H1 (cell line): ENCODE measurements at regions not wholly inside any gene's neighbourhood (a gene's known extent, or its start where the extent isn't known, plus 50 kb on each side); places are given as distances from the start of the nearest gene placed in this dataset.

ENCODE experiments used
- CTCF ChIA-PET: fragments of 300-600 bp; sonication (Branson Sonifier 250); formaldehyde crosslinking; loops from one replicate; lab custom pipeline; 2021; ENCODE audit not compliant: partially characterized antibody; lab: Charles Lee
- POLR2A ChIA-PET: fragments of 300-600 bp; sonication (Branson Sonifier 250); formaldehyde crosslinking; loops from one replicate; lab custom pipeline; 2021; ENCODE audit warnings: inconsistent platforms; ENCODE audit not compliant: partially characterized antibody; lab: Charles Lee
- DNase-seq, 2 experiments: peaks; one replicate each; pipeline versions ENCODE4 v3.0.0 to v3.0.0-alpha.2; 2010 to 2022; ENCODE audit warnings: low spot score in 2 of 2, low read depth in 1 of 2, mixed read lengths in 1 of 2
- FAIRE-seq: peaks from 2 replicates; lab custom pipeline; 2011; peaks lifted over from hg19 to GRCh38; lab: Jason Lieb, UNC
- H2AFZ ChIP-seq: 2 replicates; pipeline ENCODE4 v1.8.1; 2012; ENCODE audit warnings: low read length, inconsistent platforms
- H2AK5ac ChIP-seq: 2 replicates; pipeline ENCODE4 v1.6.1; 2013; ENCODE audit warnings: low read depth, low read length
- H2BK120ac ChIP-seq: replicated peaks from 2 replicates; pipeline ENCODE3; 2013; ENCODE audit warnings: low read depth, low read length, inconsistent platforms
- H2BK12ac ChIP-seq: 2 replicates; pipeline ENCODE4 v1.6.1; 2013; ENCODE audit warnings: low read depth, low read length
- H2BK15ac ChIP-seq: 2 replicates; pipeline ENCODE4 v1.6.1; 2013; ENCODE audit warnings: low read length
- H2BK20ac ChIP-seq: 2 replicates; pipeline ENCODE4 v1.6.1; 2013; ENCODE audit warnings: low read length
- H2BK5ac ChIP-seq: 2 replicates; pipeline ENCODE4 v1.6.1; 2013; ENCODE audit warnings: low read depth, low read length
- H3K14ac ChIP-seq: 2 replicates; pipeline ENCODE4 v1.6.1; 2013; ENCODE audit warnings: inconsistent platforms; ENCODE audit not compliant: insufficient read length
- H3K18ac ChIP-seq: 2 replicates; pipeline ENCODE4 v1.6.1; 2013; ENCODE audit warnings: low read length; ENCODE audit errors: extremely low read depth
- H3K23ac ChIP-seq: 2 replicates; pipeline ENCODE4 v1.6.1; 2013; ENCODE audit warnings: inconsistent platforms; ENCODE audit not compliant: insufficient read length
- H3K23me2 ChIP-seq: 2 replicates; pipeline ENCODE4 v1.6.1; 2013; ENCODE audit warnings: low read depth, low read length
- H3K27ac ChIP-seq: 2 replicates; pipeline ENCODE4 v1.6.1; 2011; ENCODE audit warnings: low read depth, low read length, inconsistent platforms
- H3K27me3 ChIP-seq, 4 experiments: replicated peaks in 1 of 4; 1 replicate in 1 of 4; 2 replicates in 3 of 4; pipeline versions ENCODE4 v1.6.1 to v1.8.1; 2011 to 2013; ENCODE audit warnings: low read length in 3 of 4, mild to moderate bottlenecking in 3 of 4, inconsistent platforms in 2 of 4, mixed read lengths in 2 of 4, moderate library complexity in 1 of 4; ENCODE audit not compliant: control insufficient read depth in 3 of 4, insufficient read depth in 3 of 4; ENCODE audit errors: extremely low read depth in 1 of 4
- H3K36me3 ChIP-seq, 4 experiments: 2 replicates each; pipeline versions ENCODE4 v1.6.1 to v1.8.1; 2011 to 2013; ENCODE audit warnings: mild to moderate bottlenecking in 4 of 4, low read length in 3 of 4, moderate library complexity in 2 of 4, control low read depth in 1 of 4, inconsistent platforms in 1 of 4; ENCODE audit not compliant: insufficient read depth in 4 of 4, control insufficient read depth in 2 of 4
- H3K4ac ChIP-seq: replicated peaks from 2 replicates; pipeline ENCODE3; 2013; ENCODE audit warnings: low read length, low read depth, mixed read lengths, inconsistent platforms; ENCODE audit not compliant: insufficient read length
- H3K4me1 ChIP-seq, 4 experiments: replicated peaks in 1 of 4; 1 replicate in 1 of 4; 2 replicates in 3 of 4; pipeline versions ENCODE4 v1.6.1 to v1.8.1; 2011 to 2013; ENCODE audit warnings: low read length in 3 of 4, inconsistent platforms in 2 of 4, mixed read lengths in 1 of 4; ENCODE audit not compliant: insufficient read depth in 4 of 4, control insufficient read depth in 3 of 4
- H3K4me2 ChIP-seq, 2 experiments: 2 replicates each; pipeline versions ENCODE4 v1.6.1 to v1.8.1; 2011 to 2013; ENCODE audit warnings: low read depth in 2 of 2, low read length in 2 of 2, control low read depth in 1 of 2, inconsistent platforms in 1 of 2, mild to moderate bottlenecking in 1 of 2; ENCODE audit not compliant: insufficient read depth in 1 of 2
- H3K4me3 ChIP-seq, 4 experiments: fragments of 200-600, 300-600 bp in 1 of 4; sonication (generic), shearing (Covaris generic), sonication (Bioruptor Twin) in 1 of 4; 2 replicates each; pipeline versions ENCODE4 v1.5.1 to v1.8.1; 2011 to 2016; ENCODE audit warnings: low read length in 4 of 4, low read depth in 3 of 4, control low read depth in 2 of 4, inconsistent platforms in 2 of 4, mild to moderate bottlenecking in 2 of 4, mixed read lengths in 1 of 4, moderate library complexity in 1 of 4; ENCODE audit not compliant: insufficient read depth in 2 of 4; ENCODE audit errors: extremely low read depth in 1 of 4
- H3K56ac ChIP-seq: replicated peaks from 2 replicates; pipeline ENCODE3; 2013; ENCODE audit warnings: low read depth, mild to moderate bottlenecking, mixed read lengths, low read length, inconsistent platforms; ENCODE audit not compliant: insufficient read length
- H3K79me1 ChIP-seq: 2 replicates; pipeline ENCODE4 v1.6.1; 2013; ENCODE audit warnings: low read depth, low read length, control low read depth
- H3K79me2 ChIP-seq, 2 experiments: 2 replicates each; pipeline versions ENCODE4 v1.6.1 to v1.8.1; 2012 to 2013; ENCODE audit warnings: low read length in 2 of 2, mild to moderate bottlenecking in 2 of 2, inconsistent platforms in 1 of 2; ENCODE audit not compliant: insufficient read depth in 2 of 2, control insufficient read depth in 1 of 2
- H3K9ac ChIP-seq, 4 experiments: replicated peaks in 1 of 4; 1 replicate in 1 of 4; 2 replicates in 3 of 4; pipeline versions ENCODE4 v1.6.1 to v1.8.1; 2011 to 2013; ENCODE audit warnings: low read depth in 3 of 4, low read length in 3 of 4, control low read depth in 2 of 4, mild to moderate bottlenecking in 2 of 4, moderate library complexity in 2 of 4, inconsistent platforms in 1 of 4; ENCODE audit errors: extremely low read depth in 1 of 4
- H3K9me3 ChIP-seq, 2 experiments: 2 replicates each; pipeline versions ENCODE4 v1.6.1 to v1.8.1; 2012 to 2013; ENCODE audit warnings: mild to moderate bottlenecking in 2 of 2, moderate library complexity in 2 of 2, control low read depth in 1 of 2, inconsistent platforms in 1 of 2, low read depth in 1 of 2, low read length in 1 of 2, mixed read lengths in 1 of 2; ENCODE audit not compliant: insufficient read depth in 2 of 2
- H4K20me1 ChIP-seq, 2 experiments: replicated peaks in 1 of 2; 2 replicates each; pipeline versions ENCODE3 to v1.8.1; 2011 to 2013; ENCODE audit warnings: inconsistent platforms in 2 of 2, low read length in 2 of 2, mild to moderate bottlenecking in 1 of 2; ENCODE audit not compliant: insufficient read depth in 2 of 2, control insufficient read depth in 1 of 2
- H4K5ac ChIP-seq: 2 replicates; pipeline ENCODE4 v1.6.1; 2013; ENCODE audit warnings: low read length, low read depth, mixed read lengths, inconsistent platforms; ENCODE audit not compliant: insufficient read length
- H4K8ac ChIP-seq: 2 replicates; pipeline ENCODE4 v1.8.0; 2013; ENCODE audit warnings: mild to moderate bottlenecking, moderate library complexity, low read length, inconsistent platforms; ENCODE audit not compliant: insufficient read depth; ENCODE audit errors: extremely low read depth
- H4K91ac ChIP-seq: replicated peaks from 2 replicates; pipeline ENCODE3; 2013; ENCODE audit warnings: low read length, mixed read lengths, inconsistent platforms; ENCODE audit not compliant: insufficient read length
- BRCA1 ChIP-seq: IDR thresholded peaks from 2 replicates; pipeline ENCODE4 v1.6.1; 2012; ENCODE audit warnings: low read depth, low read length, improper control_type of control experiment
- EP300 ChIP-seq, 2 experiments: IDR thresholded peaks; 1 replicate in 1 of 2; 2 replicates in 1 of 2; pipeline ENCODE4 v1.6.1; 2011 to 2012; ENCODE audit warnings: low read depth in 2 of 2, low read length in 2 of 2, mild to moderate bottlenecking in 2 of 2, borderline replicate concordance in 1 of 2, inconsistent platforms in 1 of 2, moderate library complexity in 1 of 2
- FOSL1 ChIP-seq: IDR thresholded peaks from 2 replicates; pipeline ENCODE4 v1.6.1; 2011; ENCODE audit warnings: mild to moderate bottlenecking, low read depth, low read length, moderate library complexity; ENCODE audit not compliant: insufficient read depth
- HDAC2 ChIP-seq, 2 experiments: fragments of 300-600 bp in 1 of 2; sonication (generic) in 1 of 2; IDR thresholded peaks; 2 replicates each; pipeline ENCODE4 v1.6.1; 2011 to 2012; ENCODE audit warnings: low read depth in 2 of 2, low read length in 2 of 2, mild to moderate bottlenecking in 2 of 2, moderate library complexity in 2 of 2, borderline replicate concordance in 1 of 2, inconsistent platforms in 1 of 2
- MAX ChIP-seq: IDR thresholded peaks from 2 replicates; pipeline ENCODE4 v1.6.1; 2012; ENCODE audit warnings: inconsistent platforms
- POLR2AphosphoS5 ChIP-seq: IDR thresholded peaks from 2 replicates; pipeline ENCODE4 v1.6.1; 2011; ENCODE audit warnings: low read depth, low read length
- POU5F1 ChIP-seq: IDR thresholded peaks from 2 replicates; pipeline ENCODE4 v1.6.1; 2011; ENCODE audit warnings: low read depth, mild to moderate bottlenecking, low read length, moderate library complexity
- SAP30 ChIP-seq: fragments of 300-600 bp; sonication (generic); IDR thresholded peaks from 2 replicates; pipeline ENCODE4 v1.7.1; 2012; ENCODE audit warnings: low read length, moderate library complexity, mild to moderate bottlenecking, inconsistent platforms; ENCODE audit not compliant: insufficient read depth, insufficient replicate concordance
- SIN3A ChIP-seq, 2 experiments: IDR thresholded peaks in 1 of 2; conservative IDR thresholded peaks in 1 of 2; 2 replicates each; pipeline ENCODE4 v1.6.1; 2011 to 2012; ENCODE audit warnings: low read length in 2 of 2, improper control_type of control experiment in 1 of 2, low read depth in 1 of 2, mild to moderate bottlenecking in 1 of 2
- SIRT6 ChIP-seq: IDR thresholded peaks from one replicate; pipeline ENCODE4 v1.7.1; 2012; ENCODE audit warnings: low read length, inconsistent platforms
- TCF12 ChIP-seq: IDR thresholded peaks from 2 replicates; pipeline ENCODE4 v1.6.1; 2011; ENCODE audit warnings: low read depth, mild to moderate bottlenecking, low read length
- ZNF274 ChIP-seq: IDR thresholded peaks from 2 replicates; pipeline ENCODE4 v1.7.0; 2012; ENCODE audit warnings: low read length, borderline replicate concordance; ENCODE audit errors: extremely low read depth
- WGBS, 2 experiments: shearing (Covaris generic) in 1 of 2; methylation state at CpG; one replicate each; pipeline versions ENCODE4 v1.1.6 to v1.1.7; 2013 to 2015; ENCODE audit warnings: low lambda C conversion rate in 2 of 2, mixed read lengths in 2 of 2, inconsistent platforms in 1 of 2, low coverage in 1 of 2, missing lambda C conversion rate in 1 of 2; ENCODE audit not compliant: insufficient replicate concordance in 2 of 2, insufficient coverage in 1 of 2, insufficient read length in 1 of 2; ENCODE audit errors: extremely low coverage in 1 of 2, missing lambda C conversion rate in 1 of 2; 5-methylcytosine and 5-hydroxymethylcytosine counted together

DNA sequence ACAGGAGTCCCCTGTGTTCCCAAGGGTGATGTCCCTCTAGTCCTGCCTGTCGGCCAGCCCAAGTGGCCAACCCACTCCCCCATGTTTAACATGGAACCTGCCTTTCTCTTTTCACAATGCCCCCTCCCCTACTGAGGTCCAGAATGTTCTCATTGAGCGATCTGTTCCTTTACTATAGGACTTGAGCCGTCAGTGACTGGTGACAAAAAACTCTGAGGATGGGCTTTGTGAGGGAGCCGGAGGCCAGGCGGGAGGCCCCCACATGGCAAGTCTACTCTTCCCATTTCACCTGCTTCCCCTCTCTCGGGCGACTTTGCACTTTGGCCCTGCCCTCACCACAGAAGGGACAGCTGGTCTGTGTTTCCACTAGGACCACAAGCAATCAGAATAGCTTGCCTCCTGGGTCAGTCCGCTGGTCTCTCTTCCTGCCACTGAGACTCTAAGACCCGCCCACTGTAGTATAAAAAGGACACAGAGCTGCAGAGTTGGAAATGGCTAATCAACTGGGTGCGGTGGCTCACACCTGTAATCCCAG is 146.5 kb upstream of the RAB12 start:
- Histone ChIP-seq H3K4me3 (no peak overlapping the region), H3K4me1 (no peaks in the 10 kb centered on the region; a peak in 1 of 7 replicates), H3K79me1 (no peaks in the 10 kb centered on the region), H3K4ac (no peak overlapping the region), H3K79me2 (no peaks in the 10 kb centered on the region), H4K5ac (no peak overlapping the region), H3K9me3 (peaks cover 11 to 12% of the 10 kb centered on the region in 2 experiments; a peak in 3 of 4 replicates), H3K14ac (no peak overlapping the region), H4K91ac (no peak overlapping the region), H3K4me2 (no peak overlapping the region), H3K27me3 (no peaks in the 10 kb centered on the region), H3K23me2 (no peaks in the 10 kb centered on the region), H2BK120ac (no peak overlapping the region), H2BK5ac (no peak overlapping the region), H2BK15ac (no peak overlapping the region), H4K20me1 (no peaks in the 10 kb centered on the region), H3K56ac (no peak overlapping the region), H2BK12ac (no peak overlapping the region), H3K9ac (no peak overlapping the region), H3K27ac (no peak overlapping the region), H2AFZ (no peak overlapping the region), H2AK5ac (no peak overlapping the region), H3K36me3 (no peaks in the 10 kb centered on the region), H2BK20ac (no peak overlapping the region), H3K23ac (no peak overlapping the region)
- POLR2A ChIA-PET = no interaction called here
- CTCF ChIA-PET = interaction anchor here (1.8 to 3.2 kb wide), 2 partner anchors 10 to 16 kb away, joined by 7 to 21 read pairs; no protein-coding TSS in a partner anchor
- WGBS, 2 experiments = 87% methylated on average over 10 of the region's 10 CpGs; no CpG with 5 or more reads in 1 of the 2 experiments
- no peak for DNase-seq
- TF ChIP-seq SAP30 (no peak), BRCA1 (no peak), TCF12 (no peak), HDAC2 (IDR thresholded peaks at IDR 0.05; ENCODE audit: borderline replicate concordance in 1 of 2, low read depth in 2 of 2, low read length in 2 of 2) (no peak), SIN3A (conservative IDR thresholded peaks at IDR 0.05 in 1 of 2, IDR thresholded peaks at IDR 0.05 in 1 of 2; ENCODE audit: low read depth in 1 of 2, low read length in 2 of 2) (no peak), MAX (no peak), ZNF274 (no peak), EP300 (IDR thresholded peaks at IDR 0.05; ENCODE audit: borderline replicate concordance in 1 of 2, low read depth in 2 of 2, low read length in 2 of 2) (no peak), POU5F1 (no peak), POLR2AphosphoS5 (no peak), SIRT6 (no peak), FOSL1 (no peak)
- TF ChIP-seq, all 59 proteins: peak for 0
- Histone ChIP-seq H3K18ac (no peak overlapping the region), H4K8ac (no peak overlapping the region)
- no peak for FAIRE-seq
